Hepatocyte (in vitro differentiated cells): ENCODE measurements at regions not wholly inside any gene's neighbourhood (a gene's known extent, or its start where the extent isn't known, plus 50 kb on each side); places are given as distances from the start of the nearest gene placed in this dataset.

Experiments used
- EZH2 ChIP-seq: fragments of 200-600 bp; sonication (generic); IDR thresholded peaks from 2 replicates; pipeline ENCODE4 v1.6.1; 2016; ENCODE audit warnings: antibody characterized with exemption, mild to moderate bottlenecking, borderline replicate concordance
- TF ChIP-seq, protein P1 (sequence below): fragments of 200-600 bp; sonication (generic); IDR thresholded peaks from 2 replicates; pipeline ENCODE4 v1.5.1; 2016; ENCODE audit warnings: antibody characterized with exemption, mild to moderate bottlenecking; ENCODE audit not compliant: poor library complexity

DNA sequence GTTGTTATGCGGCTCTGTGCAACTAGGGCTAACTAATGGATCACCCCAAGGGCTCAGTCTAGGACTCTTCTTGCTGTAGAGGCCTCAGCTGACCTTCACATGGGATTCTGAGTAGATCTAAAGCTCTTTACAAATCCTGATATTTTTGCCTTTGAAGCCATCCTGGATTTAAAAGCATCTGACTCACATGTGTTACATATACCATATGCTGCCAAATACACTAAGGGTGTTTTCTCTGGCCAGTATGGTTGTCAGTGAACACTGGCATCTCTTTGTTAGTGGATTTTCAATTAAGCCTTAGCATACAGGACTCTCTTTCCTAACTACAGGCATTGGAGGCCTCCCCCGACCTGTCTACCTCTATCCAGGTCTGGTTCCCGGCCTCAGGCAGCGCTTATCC lies 992.8 kb upstream of the FANCL start:
- no peak for TF ChIP-seq EZH2
- TF ChIP-seq, protein P1, sequence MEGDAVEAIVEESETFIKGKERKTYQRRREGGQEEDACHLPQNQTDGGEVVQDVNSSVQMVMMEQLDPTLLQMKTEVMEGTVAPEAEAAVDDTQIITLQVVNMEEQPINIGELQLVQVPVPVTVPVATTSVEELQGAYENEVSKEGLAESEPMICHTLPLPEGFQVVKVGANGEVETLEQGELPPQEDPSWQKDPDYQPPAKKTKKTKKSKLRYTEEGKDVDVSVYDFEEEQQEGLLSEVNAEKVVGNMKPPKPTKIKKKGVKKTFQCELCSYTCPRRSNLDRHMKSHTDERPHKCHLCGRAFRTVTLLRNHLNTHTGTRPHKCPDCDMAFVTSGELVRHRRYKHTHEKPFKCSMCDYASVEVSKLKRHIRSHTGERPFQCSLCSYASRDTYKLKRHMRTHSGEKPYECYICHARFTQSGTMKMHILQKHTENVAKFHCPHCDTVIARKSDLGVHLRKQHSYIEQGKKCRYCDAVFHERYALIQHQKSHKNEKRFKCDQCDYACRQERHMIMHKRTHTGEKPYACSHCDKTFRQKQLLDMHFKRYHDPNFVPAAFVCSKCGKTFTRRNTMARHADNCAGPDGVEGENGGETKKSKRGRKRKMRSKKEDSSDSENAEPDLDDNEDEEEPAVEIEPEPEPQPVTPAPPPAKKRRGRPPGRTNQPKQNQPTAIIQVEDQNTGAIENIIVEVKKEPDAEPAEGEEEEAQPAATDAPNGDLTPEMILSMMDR: no peak
